ENCODE measurements at regions not wholly inside any gene's neighbourhood (a gene's known extent, or its start where the extent isn't known, plus 50 kb on each side); places are given as distances from the start of the nearest gene placed in this dataset.

GRCh38 chr1:55555956-55556725 lies 341.0 kb upstream of the USP24 start:
- DNase-seq (ENCODE audit: low read depth) = no peak

GRCh38 chr1:55554611-55555010 lies 339.4 kb upstream of the USP24 start:
- Histone ChIP-seq H3K27me3 (replicated peaks; ENCODE audit: control insufficient read depth, insufficient read depth, low read length) (no peaks in the 10 kb centered on the region), H3K4me1 (ENCODE audit: control insufficient read depth, insufficient read depth, low read length) (peaks cover 4% of the 10 kb centered on the region), H3K36me3 (ENCODE audit: control insufficient read depth, insufficient read depth, low read length, severe bottlenecking) (no peaks in the 10 kb centered on the region), H3K9ac (ENCODE audit: low read length) (no peak overlapping the region), H3K4me3 (ENCODE audit: low read length) (no peak overlapping the region), H3K9me3 (ENCODE audit: control insufficient read depth, low read length) (no peaks in the 10 kb centered on the region)
- DNase-seq (ENCODE audit: low read depth) = no peak

More at GRCh38 chr1:55555956-55556725, 341.0 kb upstream of the USP24 start:
- Histone ChIP-seq H3K4me1 (ENCODE audit: control insufficient read depth, insufficient read depth, low read length) (peaks cover 4% of the 10 kb centered on the region), H3K9me3 (ENCODE audit: control insufficient read depth, low read length) (no peaks in the 10 kb centered on the region), H3K36me3 (ENCODE audit: control insufficient read depth, insufficient read depth, low read length, severe bottlenecking) (no peaks in the 10 kb centered on the region), H3K4me3 (ENCODE audit: low read length) (no peak overlapping the region), H3K9ac (ENCODE audit: low read length) (no peak overlapping the region), H3K27me3 (replicated peaks; ENCODE audit: control insufficient read depth, insufficient read depth, low read length) (no peaks in the 10 kb centered on the region)

- no peaks in the 10 kb centered on the region for H3K9me3 ChIP-seq (ENCODE audit: control insufficient read depth, low read length)
- no peak overlapping the region for H3K4me3 ChIP-seq (ENCODE audit: low read length)
- H3K27me3 ChIP-seq (replicated peaks; ENCODE audit: control insufficient read depth, insufficient read depth, low read length) = no peaks in the 10 kb centered on the region
- H3K36me3 ChIP-seq (ENCODE audit: control insufficient read depth, insufficient read depth, low read length, severe bottlenecking) = no peaks in the 10 kb centered on the region
- H3K9ac ChIP-seq (ENCODE audit: low read length) = no peak overlapping the region
- no peak for DNase-seq (ENCODE audit: low read depth)
- no peaks in the 10 kb centered on the region for H3K4me1 ChIP-seq (ENCODE audit: control insufficient read depth, insufficient read depth, low read length)
Measured at GRCh38 chr1:55552636-55553035, 337.5 kb upstream of the USP24 start.

GRCh38 chr1:55547405-55547804 lies 332.2 kb upstream of the USP24 start:
- Histone ChIP-seq H3K4me3 (ENCODE audit: low read length) (no peak overlapping the region), H3K4me1 (ENCODE audit: control insufficient read depth, insufficient read depth, low read length) (peaks cover 14% of the 10 kb centered on the region), H3K9ac (ENCODE audit: low read length) (no peak overlapping the region), H3K36me3 (ENCODE audit: control insufficient read depth, insufficient read depth, low read length, severe bottlenecking) (no peaks in the 10 kb centered on the region), H3K27me3 (replicated peaks; ENCODE audit: control insufficient read depth, insufficient read depth, low read length) (no peaks in the 10 kb centered on the region), H3K9me3 (ENCODE audit: control insufficient read depth, low read length) (no peaks in the 10 kb centered on the region)
- DNase-seq (ENCODE audit: low read depth) = peak; percentile 59

GRCh38 chr1:55546553-55546952 lies 331.4 kb upstream of the USP24 start:
- Histone ChIP-seq H3K27me3 (replicated peaks; ENCODE audit: control insufficient read depth, insufficient read depth, low read length) (no peaks in the 10 kb centered on the region), H3K4me3 (ENCODE audit: low read length) (no peak overlapping the region), H3K4me1 (ENCODE audit: control insufficient read depth, insufficient read depth, low read length) (peaks cover 17% of the 10 kb centered on the region), H3K36me3 (ENCODE audit: control insufficient read depth, insufficient read depth, low read length, severe bottlenecking) (no peaks in the 10 kb centered on the region), H3K9me3 (ENCODE audit: control insufficient read depth, low read length) (no peaks in the 10 kb centered on the region), H3K9ac (ENCODE audit: low read length) (no peak overlapping the region)
- no peak for DNase-seq (ENCODE audit: low read depth)

GRCh38 chr1:55544826-55545225 lies 329.7 kb upstream of the USP24 start:
- Histone ChIP-seq H3K9ac (ENCODE audit: low read length) (no peak overlapping the region), H3K9me3 (ENCODE audit: control insufficient read depth, low read length) (no peaks in the 10 kb centered on the region), H3K4me1 (ENCODE audit: control insufficient read depth, insufficient read depth, low read length) (peaks cover 17% of the 10 kb centered on the region), H3K27me3 (replicated peaks; ENCODE audit: control insufficient read depth, insufficient read depth, low read length) (no peaks in the 10 kb centered on the region), H3K36me3 (ENCODE audit: control insufficient read depth, insufficient read depth, low read length, severe bottlenecking) (no peaks in the 10 kb centered on the region), H3K4me3 (ENCODE audit: low read length) (no peak overlapping the region)
- DNase-seq (ENCODE audit: low read depth) = no peak

GRCh38 chr1:55542901-55543504 lies 327.8 kb upstream of the USP24 start:
- H3K9me3 ChIP-seq (ENCODE audit: control insufficient read depth, low read length) = no peaks in the 10 kb centered on the region
- peaks cover 17% of the 10 kb centered on the region for H3K4me1 ChIP-seq (ENCODE audit: control insufficient read depth, insufficient read depth, low read length)
- DNase-seq (ENCODE audit: low read depth) = peak; percentile 74
- no peak overlapping the region for H3K4me3 ChIP-seq (ENCODE audit: low read length)
- no peaks in the 10 kb centered on the region for H3K27me3 ChIP-seq (replicated peaks; ENCODE audit: control insufficient read depth, insufficient read depth, low read length)
- no peaks in the 10 kb centered on the region for H3K36me3 ChIP-seq (ENCODE audit: control insufficient read depth, insufficient read depth, low read length, severe bottlenecking)
- no peak overlapping the region for H3K9ac ChIP-seq (ENCODE audit: low read length)

GRCh38 chr1:55541296-55541695 lies 326.1 kb upstream of the USP24 start:
- H3K9me3 ChIP-seq (ENCODE audit: control insufficient read depth, low read length) = no peaks in the 10 kb centered on the region
- no peaks in the 10 kb centered on the region for H3K36me3 ChIP-seq (ENCODE audit: control insufficient read depth, insufficient read depth, low read length, severe bottlenecking)
- H3K27me3 ChIP-seq (replicated peaks; ENCODE audit: control insufficient read depth, insufficient read depth, low read length) = no peaks in the 10 kb centered on the region
- no peak for DNase-seq (ENCODE audit: low read depth)
- H3K9ac ChIP-seq (ENCODE audit: low read length) = no peak overlapping the region
- peaks cover 21% of the 10 kb centered on the region for H3K4me1 ChIP-seq (ENCODE audit: control insufficient read depth, insufficient read depth, low read length)
- no peak overlapping the region for H3K4me3 ChIP-seq (ENCODE audit: low read length)

- Histone ChIP-seq H3K9me3 (ENCODE audit: control insufficient read depth, low read length) (no peaks in the 10 kb centered on the region), H3K4me3 (ENCODE audit: low read length) (no peak overlapping the region), H3K27me3 (replicated peaks; ENCODE audit: control insufficient read depth, insufficient read depth, low read length) (no peaks in the 10 kb centered on the region), H3K36me3 (ENCODE audit: control insufficient read depth, insufficient read depth, low read length, severe bottlenecking) (no peaks in the 10 kb centered on the region), H3K4me1 (ENCODE audit: control insufficient read depth, insufficient read depth, low read length) (peaks cover 15% of the 10 kb centered on the region), H3K9ac (ENCODE audit: low read length) (no peak overlapping the region)
- DNase-seq (ENCODE audit: low read depth) = no peak
Measured at GRCh38 chr1:55539652-55540512, 324.7 kb upstream of the USP24 start.

GRCh38 chr1:55538428-55538827 lies 323.3 kb upstream of the USP24 start:
- DNase-seq (ENCODE audit: low read depth) = no peak
- Histone ChIP-seq H3K27me3 (replicated peaks; ENCODE audit: control insufficient read depth, insufficient read depth, low read length) (no peaks in the 10 kb centered on the region), H3K36me3 (ENCODE audit: control insufficient read depth, insufficient read depth, low read length, severe bottlenecking) (no peaks in the 10 kb centered on the region)

GRCh38 chr1:55536545-55536865 lies 321.3 kb upstream of the USP24 start:
- no peak overlapping the region for H3K9ac ChIP-seq (ENCODE audit: low read length)

More at GRCh38 chr1:55538428-55538827, 323.3 kb upstream of the USP24 start:
- Histone ChIP-seq H3K4me3 (ENCODE audit: low read length) (no peak overlapping the region), H3K9ac (ENCODE audit: low read length) (no peak overlapping the region), H3K9me3 (ENCODE audit: control insufficient read depth, low read length) (no peaks in the 10 kb centered on the region), H3K4me1 (ENCODE audit: control insufficient read depth, insufficient read depth, low read length) (peaks cover 12% of the 10 kb centered on the region)

More at GRCh38 chr1:55536545-55536865, 321.3 kb upstream of the USP24 start:
- DNase-seq (ENCODE audit: low read depth) = no peak
- Histone ChIP-seq H3K27me3 (replicated peaks; ENCODE audit: control insufficient read depth, insufficient read depth, low read length) (no peaks in the 10 kb centered on the region), H3K4me3 (ENCODE audit: low read length) (peak overlapping the region; percentile 18), H3K9me3 (ENCODE audit: control insufficient read depth, low read length) (no peaks in the 10 kb centered on the region), H3K4me1 (ENCODE audit: control insufficient read depth, insufficient read depth, low read length) (peaks cover 11% of the 10 kb centered on the region), H3K36me3 (ENCODE audit: control insufficient read depth, insufficient read depth, low read length, severe bottlenecking) (no peaks in the 10 kb centered on the region)
